ENCODE measurements at regions not wholly inside any gene's neighbourhood (a gene's known extent, or its start where the extent isn't known, plus 50 kb on each side); places are given as distances from the start of the nearest gene placed in this dataset.

- no peak for TF ChIP-seq GATA2 (IDR thresholded peaks at IDR 0.05; ENCODE audit: low read depth, low read length)
- TF ChIP-seq GATA3 (IDR thresholded peaks at IDR 0.05; ENCODE audit: low read depth, low read length) = no peak
Measured at GRCh38 chr5:29054282-29054681, 2015.9 kb upstream of the CDH9 start.
